Parathyroid adenoma (tissue), 2 donors: ENCODE measurements at regions not wholly inside any gene's neighbourhood (a gene's known extent, or its start where the extent isn't known, plus 50 kb on each side); places are given as distances from the start of the nearest gene placed in this dataset.

Experiments
- H2AFZ ChIP-seq: fragments of 300-600 bp; sonication (generic); one replicate; pipeline ENCODE4 v1.7.0; 2017; ENCODE audit warnings: antibody characterized with exemption, mild to moderate bottlenecking
- H3K27ac ChIP-seq: fragments of 300-600 bp; sonication (generic); one replicate; pipeline ENCODE4 v1.7.0; 2017
- H3K27me3 ChIP-seq: fragments of 300-600 bp; sonication (generic); one replicate; pipeline ENCODE4 v1.7.0; 2017; ENCODE audit warnings: low read length; ENCODE audit not compliant: control insufficient read depth, insufficient read depth
- H3K36me3 ChIP-seq: fragments of 300-600 bp; sonication (generic); one replicate; pipeline ENCODE4 v1.7.0; 2017; ENCODE audit warnings: low read length; ENCODE audit not compliant: control insufficient read depth, insufficient read depth
- H3K4me1 ChIP-seq: fragments of 300-600 bp; sonication (generic); one replicate; pipeline ENCODE4 v1.7.0; 2017; ENCODE audit warnings: control low read depth
- H3K4me2 ChIP-seq: fragments of 300-600 bp; sonication (generic); one replicate; pipeline ENCODE4 v1.7.0; 2017; ENCODE audit warnings: low read length
- H3K4me3 ChIP-seq: fragments of 300-600 bp; sonication (generic); one replicate; pipeline ENCODE4 v1.7.0; 2017; ENCODE audit warnings: low read depth, low read length
- H3K79me2 ChIP-seq: fragments of 300-600 bp; sonication (generic); one replicate; pipeline ENCODE4 v1.7.0; 2017; ENCODE audit warnings: control low read depth
- H3K9ac ChIP-seq: fragments of 300-600 bp; sonication (generic); one replicate; pipeline ENCODE4 v1.7.0; 2017; ENCODE audit warnings: mild to moderate bottlenecking
- H3K9me3 ChIP-seq: fragments of 300-600 bp; sonication (generic); one replicate; pipeline ENCODE4 v1.7.0; 2017; ENCODE audit warnings: low read length; ENCODE audit not compliant: control insufficient read depth
- CTCF ChIP-seq: fragments of 300-600 bp; sonication (generic); IDR thresholded peaks from one replicate; pipeline ENCODE4 v1.7.0; 2017; ENCODE audit warnings: antibody characterized with exemption, mild to moderate bottlenecking
- donor health status: primary hyperparathyroidism.

- Histone ChIP-seq H3K9ac (no peak overlapping the region), H3K4me3 (no peak overlapping the region), H3K36me3 (no peaks in the 10 kb centered on the region), H3K9me3 (no peaks in the 10 kb centered on the region), H3K4me2 (no peak overlapping the region), H3K27ac (no peak overlapping the region), H3K27me3 (no peaks in the 10 kb centered on the region), H2AFZ (no peak overlapping the region), H3K79me2 (no peaks in the 10 kb centered on the region), H3K4me1 (no peaks in the 10 kb centered on the region)
- TF ChIP-seq CTCF, result no peak
Observed at GRCh38 chr4:104549736-104550135, 55.0 kb upstream of the CXXC4 start.

- no peak overlapping the region for H3K4me2 ChIP-seq
- H3K27me3 ChIP-seq, result no peaks in the 10 kb centered on the region
- no peaks in the 10 kb centered on the region for H3K36me3 ChIP-seq
- H3K9ac ChIP-seq, result no peak overlapping the region
- no peaks in the 10 kb centered on the region for H3K4me1 ChIP-seq
- H3K27ac ChIP-seq, result no peak overlapping the region
- no peak overlapping the region for H3K4me3 ChIP-seq
- no peaks in the 10 kb centered on the region for H3K9me3 ChIP-seq
- no peak overlapping the region for H2AFZ ChIP-seq
- H3K79me2 ChIP-seq, result no peaks in the 10 kb centered on the region
- TF ChIP-seq CTCF, result no peak
Observed at GRCh38 chr4:104559502-104559901, 64.8 kb upstream of the CXXC4 start.

GRCh38 chr4:104571341-104571740 is 76.6 kb upstream of the CXXC4 start:
- no peaks in the 10 kb centered on the region for H3K4me1 ChIP-seq
- no peak for TF ChIP-seq CTCF
- H3K27me3 ChIP-seq, result no peaks in the 10 kb centered on the region
- no peak overlapping the region for H3K9ac ChIP-seq
- no peaks in the 10 kb centered on the region for H3K79me2 ChIP-seq
- H3K9me3 ChIP-seq, result no peaks in the 10 kb centered on the region
- no peak overlapping the region for H3K27ac ChIP-seq
- no peak overlapping the region for H3K4me3 ChIP-seq
- no peak overlapping the region for H2AFZ ChIP-seq
- no peaks in the 10 kb centered on the region for H3K36me3 ChIP-seq
- H3K4me2 ChIP-seq, result no peak overlapping the region

GRCh38 chr4:104574371-104574770 is 79.7 kb upstream of the CXXC4 start:
- Histone ChIP-seq H3K27ac (no peak overlapping the region), H3K79me2 (no peaks in the 10 kb centered on the region), H3K4me1 (no peaks in the 10 kb centered on the region), H3K36me3 (no peaks in the 10 kb centered on the region), H3K9ac (no peak overlapping the region), H3K27me3 (no peaks in the 10 kb centered on the region), H3K4me2 (no peak overlapping the region), H3K4me3 (no peak overlapping the region), H2AFZ (no peak overlapping the region), H3K9me3 (no peaks in the 10 kb centered on the region)
- no peak for TF ChIP-seq CTCF

- H3K9me3 ChIP-seq, result no peaks in the 10 kb centered on the region
Observed at GRCh38 chr4:104575278-104575677, 80.6 kb upstream of the CXXC4 start.

More at GRCh38 chr4:104575278-104575677, 80.6 kb upstream of the CXXC4 start:
- Histone ChIP-seq H3K27ac (no peak overlapping the region), H3K4me3 (no peak overlapping the region), H3K36me3 (no peaks in the 10 kb centered on the region), H3K4me2 (no peak overlapping the region), H2AFZ (no peak overlapping the region), H3K79me2 (no peaks in the 10 kb centered on the region), H3K9ac (no peak overlapping the region), H3K27me3 (no peaks in the 10 kb centered on the region), H3K4me1 (no peaks in the 10 kb centered on the region)
- no peak for TF ChIP-seq CTCF
